CD4-positive, alpha-beta T cell treated with Interleukin-4 for 1 hour (primary cell): ENCODE measurements at regions not wholly inside any gene's neighbourhood (a gene's known extent, or its start where the extent isn't known, plus 50 kb on each side); places are given as distances from the start of the nearest gene placed in this dataset.
"Not testable (repeated sequence)": the region's sequence is repeated elsewhere in the genome, so short reads cannot be mapped to it uniquely, and the experiment has no call there.

Experiments
- DNase-seq, 2 donors: peaks; one replicate each; pipeline ENCODE4 v3.0.0-alpha.2; 2020 to 2022

DNA sequence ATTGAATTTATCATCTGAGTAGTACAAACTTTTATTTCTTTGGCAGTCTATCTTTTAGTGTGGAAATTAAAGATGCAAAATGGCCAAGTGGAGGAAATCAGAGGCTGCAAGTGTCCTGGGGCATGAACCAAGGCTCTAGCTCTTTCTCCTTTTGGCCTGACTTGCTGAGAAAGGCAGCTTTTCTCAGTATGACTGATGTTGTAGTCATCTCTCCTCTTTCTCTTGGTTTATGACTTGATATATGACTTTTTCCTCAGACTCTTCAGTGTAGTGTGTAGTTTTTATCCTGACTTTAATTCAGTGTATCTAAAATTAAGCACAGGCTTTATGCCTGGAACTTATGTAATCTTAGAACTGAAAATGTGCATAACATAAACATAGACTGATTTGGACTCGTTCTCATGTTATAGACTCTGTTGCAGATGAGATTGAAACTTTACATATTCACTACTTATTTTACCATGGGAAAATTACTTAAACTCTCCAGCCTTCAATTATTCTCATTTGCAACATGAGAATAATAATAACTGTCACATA is 65.7 kb downstream of the SLITRK5 start:
- no peak for DNase-seq

DNA sequence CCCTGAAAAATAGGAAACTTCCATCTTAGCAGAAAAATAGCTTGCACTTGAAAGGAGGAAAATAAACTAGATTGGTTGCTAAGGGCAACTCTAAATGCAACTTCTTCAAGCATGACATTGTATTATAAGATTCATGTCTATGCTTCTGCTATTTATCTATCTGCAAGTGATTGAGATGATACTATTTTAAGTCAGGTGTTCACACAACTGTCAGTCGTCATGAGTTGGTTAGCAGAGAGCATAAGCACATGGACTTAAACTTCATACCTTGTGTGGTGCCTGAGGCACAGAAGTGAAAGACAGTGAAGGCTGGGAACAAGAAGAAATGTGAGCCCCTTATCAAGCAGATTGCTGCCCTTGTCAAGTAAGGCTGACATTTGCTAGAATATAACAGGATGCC is 82.9 kb downstream of the SLITRK5 start:
- no peak for DNase-seq

DNA sequence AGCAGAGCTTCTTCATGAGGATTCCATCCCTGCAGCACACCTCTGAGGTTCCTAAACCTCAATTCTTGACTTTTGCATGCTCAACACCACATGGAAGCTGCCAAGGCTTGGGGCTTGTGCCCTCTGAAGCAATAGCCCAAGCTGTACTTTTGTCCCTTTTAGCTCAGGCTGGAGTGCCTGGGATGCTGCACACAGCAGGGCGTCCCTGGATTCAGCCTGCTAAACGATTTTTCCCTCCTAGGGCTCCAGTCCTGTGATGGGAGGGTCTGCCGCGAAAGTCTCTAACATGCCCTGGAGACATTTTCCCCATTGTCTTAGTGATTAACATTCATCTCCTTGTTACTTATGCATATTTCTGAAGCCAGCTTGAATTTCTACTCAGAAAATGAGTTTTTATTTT is 98.3 kb downstream of the SLITRK5 start:
- no peak for DNase-seq

DNA sequence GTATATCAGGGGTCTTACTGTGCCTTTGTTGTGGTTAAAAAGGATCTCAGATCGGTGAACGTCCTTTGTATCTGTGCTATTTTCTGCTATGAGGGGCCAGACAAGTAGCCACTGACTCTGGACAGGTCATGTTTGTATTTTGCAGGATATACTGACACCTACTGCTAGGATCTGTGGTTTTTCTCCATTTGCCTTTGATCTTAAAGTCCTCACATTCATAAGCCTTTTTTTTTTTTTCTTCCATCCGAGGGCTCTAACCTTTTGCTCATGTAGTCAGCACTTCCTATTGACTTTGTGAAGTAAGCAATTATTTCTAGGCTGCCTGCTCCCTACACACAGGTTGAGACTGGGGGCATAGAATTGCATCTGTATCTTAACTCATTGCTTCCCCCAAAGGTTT is 106.2 kb downstream of the SLITRK5 start:
- no peak for DNase-seq

DNA sequence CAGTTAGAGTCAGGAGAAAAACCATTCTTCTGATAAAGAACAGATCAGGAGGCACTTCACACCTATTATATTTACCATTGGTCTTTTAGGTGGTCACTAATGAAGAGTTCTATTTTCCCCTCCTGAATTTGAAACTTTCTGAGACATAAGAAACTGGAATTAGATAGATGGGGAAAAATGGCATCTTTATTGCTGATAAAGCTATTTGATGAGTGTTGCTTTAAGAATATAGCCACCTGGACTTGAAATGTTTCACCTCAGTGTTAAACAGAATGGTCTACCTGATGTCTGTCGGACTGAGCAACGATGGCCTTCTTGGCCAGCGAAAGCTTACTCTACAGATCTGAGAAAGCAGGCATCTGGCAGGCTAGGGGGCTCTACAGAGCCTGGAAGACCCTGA is 107.0 kb downstream of the SLITRK5 start:
- no peak for DNase-seq

DNA sequence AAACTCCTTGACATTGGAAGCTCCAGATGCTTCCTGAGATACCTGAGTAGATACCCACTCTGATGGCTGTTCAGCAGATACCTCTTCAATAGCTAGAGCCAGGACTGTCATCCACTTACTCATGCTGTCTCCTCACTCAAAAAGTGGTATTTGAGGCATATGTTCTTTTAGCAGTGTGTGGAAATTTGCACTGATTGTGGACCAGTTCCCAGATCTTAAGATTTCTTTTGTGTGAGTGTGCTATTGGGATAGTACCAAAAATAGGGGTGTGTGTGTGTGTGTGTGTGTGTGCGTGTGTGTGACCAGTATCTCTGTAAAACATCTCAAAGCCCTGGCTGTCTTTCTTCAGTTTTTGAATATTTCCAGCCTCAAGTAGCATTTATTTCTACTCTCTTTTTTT is 108.3 kb downstream of the SLITRK5 start:
- DNase-seq, result no peak

DNA sequence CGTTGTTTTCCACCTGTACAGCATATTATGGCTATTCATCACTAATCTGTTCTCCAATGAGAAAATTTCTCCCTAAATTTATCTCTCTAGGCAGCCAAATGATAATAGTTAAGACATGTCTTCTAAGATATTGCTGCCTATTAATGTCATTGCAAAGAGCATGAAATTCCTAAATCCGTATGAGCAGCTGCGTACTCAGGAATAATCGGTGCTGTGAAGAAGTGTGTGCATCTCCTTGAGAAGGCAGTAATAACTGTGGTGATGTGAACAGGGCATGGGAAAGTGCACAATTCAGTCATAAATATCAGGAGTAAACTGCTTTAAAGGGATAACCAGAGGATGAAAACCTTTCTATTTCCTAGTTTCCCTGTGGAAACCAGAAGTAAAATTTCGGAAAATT is 112.2 kb downstream of the SLITRK5 start:
- no peak for DNase-seq

DNA sequence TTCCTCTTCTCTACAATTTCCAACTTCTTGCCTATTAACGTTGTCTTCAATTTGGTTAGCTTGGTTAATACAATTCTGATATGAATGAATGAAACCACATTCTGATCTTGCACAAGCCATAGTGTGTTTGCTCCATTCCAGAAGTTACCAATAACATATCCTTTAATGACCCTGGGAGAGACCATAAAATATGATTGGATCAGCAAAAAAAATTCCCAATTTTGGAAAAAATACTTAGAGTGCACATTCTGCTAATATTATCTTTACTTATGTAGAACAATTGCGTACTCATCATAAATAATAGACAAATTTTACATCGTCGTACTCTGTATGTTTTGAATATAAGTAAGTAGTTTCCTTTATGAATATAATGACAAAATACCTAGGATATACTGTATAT is 117.2 kb downstream of the SLITRK5 start:
- DNase-seq, result no peak

DNA sequence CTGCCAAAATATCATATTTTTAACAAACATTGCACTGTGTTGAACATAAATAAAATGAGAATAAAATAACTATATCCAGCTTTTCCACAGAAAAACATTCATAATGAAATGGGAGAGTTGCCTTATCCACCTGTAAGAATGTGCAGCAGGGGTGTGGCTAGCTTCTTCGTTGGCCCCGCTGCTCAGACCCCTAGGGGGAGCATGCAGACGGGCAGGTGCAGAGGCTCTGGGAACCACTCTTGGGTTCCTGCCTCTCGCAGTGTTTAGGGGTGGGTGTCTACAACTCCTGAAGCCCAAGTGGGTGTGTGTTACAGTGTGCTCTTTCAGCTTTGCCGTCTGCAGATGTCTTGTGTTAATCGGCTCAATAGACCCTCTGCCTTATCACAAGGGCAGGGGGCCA is 121.7 kb downstream of the SLITRK5 start:
- no peak for DNase-seq

DNA sequence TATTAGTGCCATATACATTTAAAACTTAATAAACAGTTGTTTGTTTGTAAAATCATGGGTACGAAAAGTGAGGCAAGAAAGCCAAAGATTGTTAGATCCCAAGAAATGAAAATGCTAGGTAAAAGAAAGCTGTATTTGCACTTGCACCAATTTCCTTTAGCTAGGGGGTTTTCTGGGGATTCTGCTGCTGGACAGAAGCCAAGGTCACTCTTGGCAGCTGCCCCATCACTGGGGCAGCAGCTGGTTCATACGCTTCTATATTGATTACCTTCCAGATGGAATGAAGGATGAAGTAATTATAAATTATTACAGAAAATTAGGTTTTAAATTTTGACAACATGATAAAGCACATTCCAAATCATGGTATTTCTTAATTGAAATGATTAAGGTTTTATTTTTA is 127.4 kb downstream of the SLITRK5 start:
- DNase-seq, result no peak

DNA sequence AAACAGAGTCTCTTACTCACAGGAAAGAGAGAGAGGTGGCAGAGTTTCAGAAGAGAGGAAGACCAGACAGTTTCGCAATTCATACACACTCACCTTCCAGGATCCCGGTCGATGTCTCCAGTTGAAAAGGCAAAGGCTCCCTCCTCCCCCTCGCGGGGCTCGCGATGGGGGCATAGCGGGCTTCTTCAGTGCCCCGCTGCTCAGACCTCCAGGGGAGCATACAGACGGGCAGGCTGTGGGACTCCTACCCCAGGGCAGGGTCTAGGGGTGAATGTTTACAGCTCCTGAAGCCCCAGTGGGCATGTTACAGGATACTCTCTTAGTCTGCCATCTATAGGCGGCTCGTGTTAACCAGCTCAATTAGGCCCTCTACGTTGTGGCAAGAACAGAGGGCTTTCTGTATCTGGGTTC is 139.2 kb downstream of the SLITRK5 start:
- DNase-seq, result no peak

DNA sequence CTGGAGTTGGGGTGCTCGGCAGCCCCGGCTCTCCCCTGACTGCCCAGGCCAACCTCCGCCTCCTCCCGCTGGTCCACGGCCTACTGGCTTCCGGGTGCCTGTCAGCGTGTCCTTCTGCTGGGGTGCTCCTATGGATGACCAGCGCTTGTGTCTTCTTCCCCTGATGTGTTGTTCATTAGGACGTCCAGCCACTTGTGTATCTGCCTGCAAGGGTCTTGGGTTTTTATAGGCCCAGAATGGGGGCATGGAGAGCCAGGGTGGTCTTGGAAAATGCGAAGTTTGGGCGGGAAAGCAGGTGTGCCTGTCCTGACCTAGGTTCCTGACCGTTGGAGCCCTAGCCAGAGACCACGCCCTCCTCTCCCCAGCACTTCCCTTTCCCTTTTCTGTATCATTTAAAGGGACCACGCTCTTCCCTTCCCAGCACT is 139.8 kb downstream of the SLITRK5 start:
- DNase-seq, result no peak

DNA sequence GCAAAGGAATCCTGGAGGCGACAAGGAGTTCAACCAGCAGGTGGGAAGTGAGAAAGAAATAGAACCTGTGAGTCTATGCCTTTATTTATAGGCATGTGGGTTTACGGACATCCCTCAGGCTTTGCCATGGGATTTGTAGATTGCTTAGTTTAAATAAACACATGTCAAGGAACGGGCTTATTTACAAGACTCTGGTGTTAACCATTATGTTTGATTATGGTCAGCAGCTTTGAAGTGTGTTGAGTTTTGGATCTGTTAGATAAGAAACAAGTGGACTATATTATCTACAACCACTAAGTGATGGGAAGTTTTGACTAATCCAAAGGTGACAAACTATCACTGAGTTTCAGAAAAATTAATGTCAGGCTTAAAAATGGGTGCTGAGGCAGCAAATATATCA is 143.2 kb downstream of the SLITRK5 start:
- DNase-seq, result no peak

DNA sequence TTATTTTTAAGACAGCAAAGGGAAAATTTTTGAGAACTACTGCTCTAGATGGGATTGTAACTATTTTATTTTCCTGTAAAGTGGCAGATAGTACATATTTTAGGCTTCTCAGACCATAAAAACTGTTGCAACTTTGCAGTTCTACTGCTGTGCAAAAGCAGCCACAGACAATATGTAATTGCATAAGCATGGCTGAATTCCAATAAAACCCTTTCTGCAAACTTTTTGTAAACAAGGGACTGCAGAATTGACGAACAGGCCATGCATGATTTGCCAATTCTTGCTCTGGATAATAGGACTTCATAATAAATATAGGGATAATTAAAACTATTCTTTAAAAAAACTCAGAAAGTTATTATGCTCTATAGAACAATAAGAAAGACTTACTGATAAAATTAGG is 149.1 kb downstream of the SLITRK5 start:
- DNase-seq, result no peak

DNA sequence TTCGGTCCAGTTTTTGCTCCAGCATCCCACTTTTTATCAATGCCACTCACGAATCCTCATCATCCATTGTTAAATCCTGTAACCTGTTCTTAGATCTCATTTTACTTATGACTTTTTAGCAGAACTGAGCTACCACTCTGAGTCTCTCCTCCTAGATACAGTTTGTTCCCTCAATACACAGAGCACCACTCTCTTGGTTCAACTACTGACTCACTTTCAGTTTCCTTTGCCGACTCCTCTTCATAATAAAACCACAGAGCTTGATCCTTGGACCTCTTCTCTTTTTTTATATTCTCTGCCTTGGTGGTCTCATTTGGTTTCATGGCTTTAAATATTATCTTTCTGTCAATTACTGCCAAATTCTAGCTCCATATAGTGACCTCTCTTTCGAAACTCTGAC is 150.3 kb downstream of the SLITRK5 start:
- DNase-seq, result no peak

DNA sequence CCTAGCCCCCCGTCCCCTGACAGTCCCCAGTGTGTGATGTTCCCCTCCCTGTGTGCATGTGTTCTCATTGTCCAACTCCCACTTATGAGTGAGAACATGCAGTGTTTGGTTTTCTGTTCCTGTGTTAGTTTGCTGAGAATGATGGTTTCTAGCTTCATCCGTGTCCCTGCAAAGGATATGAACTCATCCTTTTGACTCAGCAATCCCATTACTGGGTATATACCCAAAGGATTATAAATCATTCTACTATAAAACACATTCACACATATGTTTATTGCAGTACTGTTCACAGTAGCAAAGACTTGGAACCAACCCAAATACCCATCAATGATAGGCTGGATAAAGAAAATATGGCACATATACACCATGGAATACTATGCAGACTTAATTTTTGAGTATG is 155.1 kb downstream of the SLITRK5 start:
- not testable (repeated sequence) for DNase-seq

DNA sequence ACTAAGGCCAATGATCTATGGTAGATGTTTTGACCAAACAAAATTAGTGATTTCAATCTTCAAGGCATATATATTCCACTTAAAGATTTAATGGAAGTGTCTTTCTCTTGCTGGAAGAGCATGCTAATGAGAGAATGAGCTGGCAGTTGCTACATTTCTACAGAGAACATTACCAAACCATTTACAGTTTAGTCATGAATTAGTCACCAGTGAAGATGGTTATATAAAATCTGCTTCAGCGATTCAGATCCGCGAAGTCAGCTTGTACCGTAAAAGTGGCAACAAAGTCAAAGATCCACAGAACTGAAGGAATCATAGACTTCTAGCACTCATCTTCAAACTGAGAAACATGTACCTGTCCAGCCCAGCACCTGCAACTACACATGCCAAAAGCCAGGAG is 156.3 kb downstream of the SLITRK5 start:
- DNase-seq, result no peak

DNA sequence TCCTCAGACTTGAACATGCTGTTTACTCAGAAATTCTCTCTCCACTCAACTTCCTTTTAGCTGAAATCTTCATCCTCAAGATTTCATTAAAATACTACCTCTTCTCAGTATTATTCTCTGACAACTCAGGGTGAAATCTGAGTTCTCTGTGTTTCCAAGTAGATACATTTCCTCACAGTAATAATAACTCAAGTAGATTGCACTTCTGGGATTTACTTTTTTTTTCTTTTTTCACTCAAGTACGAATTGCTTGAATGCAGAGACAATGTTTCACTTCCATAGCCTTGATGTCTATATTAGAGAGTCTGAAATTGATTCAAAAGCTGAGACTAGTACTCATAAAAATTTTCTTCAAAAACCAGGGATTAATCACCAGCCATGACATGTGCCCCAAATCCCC is 166.4 kb downstream of the SLITRK5 start:
- DNase-seq, result no peak

DNA sequence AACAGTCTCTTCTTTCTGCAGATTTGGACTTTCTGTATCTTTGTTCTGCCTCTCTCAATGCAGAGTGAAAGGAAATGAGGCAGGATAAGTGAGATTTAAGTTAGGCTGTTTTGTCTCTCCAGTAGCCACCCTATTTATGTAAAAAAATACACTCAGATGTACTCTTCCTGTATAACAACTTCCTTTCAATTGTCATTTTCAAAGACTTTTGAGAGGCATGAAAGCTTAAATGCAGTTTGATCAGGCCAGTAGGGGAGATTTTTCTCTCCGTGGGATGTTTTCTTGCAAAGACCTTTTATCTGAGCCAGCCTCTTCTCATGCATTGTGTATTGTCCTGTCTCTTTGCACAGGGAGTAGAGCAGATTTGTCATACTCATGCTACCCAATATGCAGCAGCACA is 166.8 kb downstream of the SLITRK5 start:
- no peak for DNase-seq

DNA sequence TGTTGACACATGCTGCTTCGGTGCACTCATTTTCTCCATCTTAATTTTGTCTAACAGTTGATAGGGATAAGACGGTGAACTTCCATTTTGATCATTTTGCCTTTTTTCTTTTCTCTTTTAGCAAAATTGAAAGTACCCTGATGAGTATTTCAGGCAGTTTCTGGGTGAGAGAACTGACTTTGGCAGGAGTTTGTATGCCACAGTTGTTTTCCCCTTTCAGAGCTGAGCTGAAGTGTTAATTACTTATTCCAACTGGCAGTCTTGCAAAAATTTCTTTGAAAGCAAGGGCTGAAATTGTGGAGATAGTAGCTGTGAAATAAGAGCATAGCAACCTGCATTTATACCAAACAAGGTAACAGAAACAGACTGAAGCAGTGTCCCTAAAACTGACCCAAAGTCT is 180.2 kb downstream of the SLITRK5 start:
- no peak for DNase-seq

DNA sequence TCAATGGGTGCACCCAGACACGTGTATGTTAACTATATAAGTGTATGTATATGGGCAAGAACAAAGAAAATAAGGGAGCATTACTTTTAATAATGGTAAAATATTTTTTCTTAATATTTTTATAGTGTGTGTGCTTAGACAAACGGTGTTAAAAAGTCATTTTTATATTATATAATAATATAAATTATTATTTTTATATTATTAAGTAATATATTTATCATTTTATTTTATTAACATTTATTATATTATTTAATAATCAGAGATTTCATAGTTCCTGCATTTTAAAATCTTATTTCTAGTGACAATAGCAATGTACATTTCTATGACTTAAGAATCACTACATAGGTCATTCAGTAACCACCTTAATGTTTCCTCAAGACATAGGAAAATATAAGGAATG is 184.4 kb downstream of the SLITRK5 start:
- DNase-seq, result no peak

DNA sequence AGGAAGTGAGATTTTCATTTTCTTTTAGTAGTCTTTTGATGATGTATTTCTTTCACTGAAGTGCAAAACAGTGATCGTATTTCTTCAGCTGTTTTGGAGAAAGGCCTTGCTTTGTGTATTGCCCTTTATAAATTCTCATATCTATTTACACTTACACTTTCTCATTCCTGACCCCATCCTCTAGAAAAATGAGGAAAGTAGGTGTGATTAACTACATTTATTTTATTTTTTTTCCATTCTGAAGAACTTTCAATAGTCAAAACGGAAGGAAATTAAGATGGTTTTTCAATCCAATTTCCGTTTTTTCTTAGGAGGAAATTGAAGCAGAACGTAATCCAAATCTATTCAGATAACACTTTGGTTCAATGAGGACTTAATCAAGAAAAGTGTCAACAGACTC is 188.1 kb downstream of the SLITRK5 start:
- DNase-seq, result no peak

DNA sequence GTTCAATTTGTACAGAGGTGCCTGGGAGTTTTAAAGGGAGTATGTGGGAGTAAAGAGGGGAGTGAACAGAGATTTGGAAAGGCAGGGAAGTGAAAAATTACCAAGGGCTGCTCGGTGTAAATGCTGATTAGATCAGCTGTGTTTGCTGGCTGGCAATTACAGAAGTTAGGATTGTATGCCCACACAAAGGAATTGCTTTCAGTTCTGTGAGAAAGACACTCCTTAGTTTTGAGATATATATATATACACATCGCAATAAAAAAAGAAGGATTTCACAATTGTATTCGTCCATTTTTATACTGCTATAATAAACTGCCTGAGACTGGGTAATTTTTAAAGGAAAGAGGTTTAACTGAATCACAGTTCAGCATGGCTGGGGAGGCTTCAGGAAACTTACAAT is 196.3 kb downstream of the SLITRK5 start:
- DNase-seq, result no peak

DNA sequence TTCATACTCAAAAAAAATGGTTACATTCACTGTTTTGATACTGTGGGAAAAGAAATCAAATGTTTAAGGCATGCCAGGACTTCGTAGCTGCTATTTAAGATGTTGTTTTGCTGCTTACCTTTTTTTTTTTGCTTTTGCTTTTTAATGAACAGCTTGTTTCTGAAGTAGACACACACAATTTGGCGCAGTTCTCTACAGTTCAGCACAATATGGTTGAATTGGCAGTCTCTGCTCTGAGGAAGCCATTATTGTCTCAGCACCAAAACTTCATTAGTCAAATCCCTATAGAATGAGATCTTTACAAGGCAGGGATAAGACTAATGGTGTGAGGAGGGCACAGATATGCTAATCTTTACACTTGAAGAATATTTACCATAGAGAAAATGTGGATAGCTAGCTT is 197.6 kb downstream of the SLITRK5 start:
- DNase-seq, result no peak

DNA sequence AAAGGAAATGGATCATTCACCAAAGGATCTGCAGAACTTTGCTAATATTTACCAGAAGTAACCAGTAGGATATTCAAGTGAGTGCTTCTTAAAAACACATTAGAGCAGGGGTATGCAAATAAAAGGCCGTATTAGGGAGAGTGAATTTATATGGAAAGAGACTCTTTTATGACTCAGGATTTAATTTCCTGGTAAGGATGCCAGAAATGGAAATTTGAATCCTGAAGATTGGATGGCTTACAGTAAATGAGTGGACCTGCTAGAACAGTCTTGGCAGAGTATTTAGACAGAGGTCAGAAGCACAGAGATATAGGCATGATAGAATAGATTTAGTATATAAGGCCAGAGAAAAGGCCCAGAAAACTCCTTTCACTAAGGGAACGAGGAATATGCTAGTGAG is 201.6 kb downstream of the SLITRK5 start:
- no peak for DNase-seq

DNA sequence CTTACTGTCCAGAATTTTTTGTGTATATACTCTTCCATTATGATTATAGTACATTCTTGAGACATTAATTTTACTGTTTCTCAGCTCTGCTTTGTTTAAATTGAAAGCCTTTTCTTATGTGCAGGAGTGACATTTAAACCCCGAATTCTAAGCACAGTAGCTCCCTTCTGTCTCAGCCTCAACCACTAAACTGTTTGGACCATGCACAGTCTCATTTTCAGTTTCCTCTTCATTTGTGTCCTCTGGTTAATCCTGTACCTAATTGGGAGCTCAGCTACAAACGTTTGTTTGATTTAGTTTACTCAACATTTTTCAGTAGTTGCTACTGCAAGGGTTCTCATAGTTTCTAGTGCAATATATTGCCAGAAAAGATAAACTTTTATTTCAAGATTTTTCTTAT is 206.3 kb downstream of the SLITRK5 start:
- DNase-seq, result no peak
